Small intestine (tissue), 7 donors: ENCODE measurements at regions not wholly inside any gene's neighbourhood (a gene's known extent, or its start where the extent isn't known, plus 50 kb on each side); places are given as distances from the start of the nearest gene placed in this dataset.

Source experiments
- DNase-seq, 2 donors: peaks; one replicate each; pipeline versions ENCODE4 v3.0.0 to v3.0.0-alpha.2; 2013
- FAIRE-seq: peaks from 2 replicates; lab custom pipeline; 2012; peaks lifted over from hg19 to GRCh38; lab: Jason Lieb, UNC
- H3K27ac ChIP-seq, 3 donors: one replicate each; pipeline ENCODE4 v1.5.1; 2013; ENCODE audit warnings: low read length in 2 of 3, mild to moderate bottlenecking in 2 of 3, control low read depth in 1 of 3, inconsistent platforms in 1 of 3, low read depth in 1 of 3, moderate library complexity in 1 of 3
- H3K27me3 ChIP-seq, 3 donors: one replicate each; pipeline ENCODE4 v1.6.1; 2013; ENCODE audit warnings: low read length in 3 of 3, inconsistent platforms in 1 of 3; ENCODE audit not compliant: control insufficient read depth in 3 of 3, insufficient read depth in 3 of 3
- H3K36me3 ChIP-seq, 3 donors: one replicate each; pipeline ENCODE4 v1.6.1; 2013; ENCODE audit warnings: low read length in 3 of 3, inconsistent platforms in 1 of 3, low read depth in 1 of 3, mild to moderate bottlenecking in 1 of 3, moderate library complexity in 1 of 3; ENCODE audit not compliant: control insufficient read depth in 3 of 3, insufficient read depth in 2 of 3
- H3K4me1 ChIP-seq, 3 donors: one replicate each; pipeline ENCODE4 v1.6.1; 2013; ENCODE audit warnings: low read length in 2 of 3, inconsistent platforms in 1 of 3, low read depth in 1 of 3, mild to moderate bottlenecking in 1 of 3, moderate library complexity in 1 of 3; ENCODE audit not compliant: control insufficient read depth in 3 of 3, insufficient read depth in 2 of 3
- H3K4me3 ChIP-seq, 3 donors: one replicate each; pipeline ENCODE4 v1.5.1; 2013; ENCODE audit warnings: low read length in 3 of 3, control low read depth in 1 of 3, inconsistent platforms in 1 of 3, low read depth in 1 of 3, mild to moderate bottlenecking in 1 of 3, moderate library complexity in 1 of 3
- H3K9me3 ChIP-seq, 2 donors: one replicate each; pipeline ENCODE4 v1.6.1; 2013; ENCODE audit warnings: low read depth in 1 of 2, low read length in 1 of 2; ENCODE audit not compliant: control insufficient read depth in 2 of 2, insufficient read depth in 1 of 2
- WGBS, 3 donors: extraction: QIAGEN DNeasy Blood & Tissue Kit; methylation state at CpG; one replicate each; pipeline ENCODE4 v1.1.7; 2013; 5-methylcytosine and 5-hydroxymethylcytosine counted together
- donor health status: healthy with polysubstance abuse.
- donor health status: control.
- donor health status: control.
- donor health status: Bipolar disorder and iron deficiency.
- donor health status: healthy.

- H3K27ac ChIP-seq, result peak overlapping the region in 1 of 3 donors; percentile 47
- FAIRE-seq (no peak), DNase-seq (peak in 1 of 2 donors; percentile 78)
- H3K36me3 ChIP-seq, result no peaks in the 10 kb centered on the region
- H3K4me1 ChIP-seq, result peaks cover 0 to 26% (median 0%) of the 10 kb centered on the region in 3 donors
- no peaks in the 10 kb centered on the region for H3K9me3 ChIP-seq
- 26 to 47% (median 46%) methylated on average over 16 of the region's 16 CpGs for WGBS, 3 donors
- H3K27me3 ChIP-seq, result no peaks in the 10 kb centered on the region
- H3K4me3 ChIP-seq, result no peak overlapping the region
Measured at GRCh38 chr9:38311382-38312270, 80.9 kb upstream of the ALDH1B1 start.

DNA sequence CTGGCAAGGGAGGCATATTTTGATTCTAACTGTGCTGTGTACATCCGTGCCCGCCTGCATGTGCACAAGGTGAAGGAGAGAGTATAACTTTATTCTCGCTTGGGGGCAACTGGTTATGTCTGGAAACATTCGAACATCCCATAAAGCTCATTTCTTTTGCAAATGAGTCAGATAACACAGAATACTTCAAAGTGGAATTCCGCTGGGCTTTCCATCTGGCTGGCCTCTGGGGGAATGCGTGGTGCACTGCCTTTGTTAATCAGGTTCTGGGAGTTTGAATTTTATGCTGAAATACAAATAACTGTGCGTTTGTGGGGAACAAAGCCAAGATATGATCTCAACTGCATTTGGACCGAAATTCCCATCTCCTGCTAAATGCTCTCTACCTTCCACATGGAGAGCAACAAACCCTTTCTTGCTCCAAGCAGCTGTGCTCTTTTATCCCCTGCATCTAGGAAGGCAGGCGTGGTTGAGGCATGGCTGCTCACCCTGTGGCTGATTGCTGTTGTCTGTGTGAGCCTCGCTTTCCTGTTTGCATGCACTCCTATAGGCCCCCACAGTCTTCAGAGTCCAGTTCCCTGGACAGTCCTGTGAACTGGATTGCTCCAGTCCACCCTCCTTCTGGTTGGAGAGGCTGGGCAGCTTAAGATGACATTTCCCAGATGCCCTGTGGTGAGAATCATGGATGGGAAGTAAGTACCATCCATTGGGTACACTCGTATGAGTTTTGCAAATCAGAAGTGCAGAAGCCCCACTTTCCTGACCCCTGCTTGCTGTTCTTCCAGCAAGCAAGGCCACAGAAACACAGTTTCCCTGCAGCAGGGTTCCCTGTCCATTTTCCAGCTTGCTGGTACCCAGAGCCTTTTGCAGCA is 82.9 kb upstream of the ALDH1B1 start:
- H3K27ac ChIP-seq, result no peak overlapping the region
- no peak overlapping the region for H3K4me3 ChIP-seq
- WGBS, 3 donors, result 53 to 71% (median 60%) methylated on average over 11 of the region's 11 CpGs
- no peaks in the 10 kb centered on the region for H3K36me3 ChIP-seq
- FAIRE-seq, result no peak
- no peak for DNase-seq
- H3K9me3 ChIP-seq, result no peaks in the 10 kb centered on the region
- H3K4me1 ChIP-seq, result peaks cover 0 to 26% (median 0%) of the 10 kb centered on the region in 3 donors
- no peaks in the 10 kb centered on the region for H3K27me3 ChIP-seq

DNA sequence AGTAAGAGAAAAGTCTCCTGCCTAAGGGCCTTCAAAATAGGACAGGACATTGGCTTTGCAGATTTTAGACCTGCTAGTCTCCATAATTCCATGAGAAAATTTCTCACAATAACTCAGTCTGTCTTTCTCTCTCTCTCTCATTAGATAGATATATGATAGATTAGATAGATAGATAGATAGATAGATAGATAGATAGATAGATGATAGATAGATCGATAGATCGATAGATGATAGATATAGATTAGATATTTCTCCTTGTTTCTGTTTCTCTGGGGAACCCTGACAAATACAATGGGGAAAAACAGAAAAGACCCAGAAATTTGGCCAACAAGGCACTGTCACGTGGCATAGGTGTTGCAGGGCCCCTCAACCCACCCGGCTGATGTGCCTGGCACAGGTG is 84.4 kb upstream of the ALDH1B1 start:
- no peaks in the 10 kb centered on the region for H3K27me3 ChIP-seq

GRCh38 chr9:38306899-38307298 is 85.6 kb upstream of the ALDH1B1 start:
- H3K36me3 ChIP-seq, result no peaks in the 10 kb centered on the region
- H3K9me3 ChIP-seq, result no peaks in the 10 kb centered on the region
- H3K4me1 ChIP-seq, result peaks cover 0 to 18% (median 0%) of the 10 kb centered on the region in 3 donors
- no peaks in the 10 kb centered on the region for H3K27me3 ChIP-seq
- H3K27ac ChIP-seq, result no peak overlapping the region
- FAIRE-seq (no peak), DNase-seq (no peak)
- 77 to 86% (median 77%) methylated on average over 5 of the region's 5 CpGs for WGBS, 3 donors
- no peak overlapping the region for H3K4me3 ChIP-seq

More for the DNA sequence above, 84.4 kb upstream of the ALDH1B1 start:
- FAIRE-seq (no peak), DNase-seq (no peak)
- Histone ChIP-seq H3K27ac (no peak overlapping the region), H3K4me3 (no peak overlapping the region), H3K36me3 (no peaks in the 10 kb centered on the region), H3K4me1 (peaks cover 0 to 26% (median 0%) of the 10 kb centered on the region in 3 donors), H3K9me3 (no peaks in the 10 kb centered on the region)
- 89 to 94% (median 91%) methylated on average over 4 of the region's 4 CpGs for WGBS, 3 donors

GRCh38 chr9:38305582-38305981 is 86.9 kb upstream of the ALDH1B1 start:
- Histone ChIP-seq H3K9me3 (no peaks in the 10 kb centered on the region), H3K27ac (no peak overlapping the region), H3K4me1 (peaks cover 0 to 5% (median 0%) of the 10 kb centered on the region in 3 donors), H3K36me3 (no peaks in the 10 kb centered on the region), H3K4me3 (no peak overlapping the region), H3K27me3 (no peaks in the 10 kb centered on the region)
- WGBS, 3 donors, result 83 to 91% (median 89%) methylated on average over 1 of the region's 1 CpG
- FAIRE-seq, result no peak
- DNase-seq, result no peak

DNA sequence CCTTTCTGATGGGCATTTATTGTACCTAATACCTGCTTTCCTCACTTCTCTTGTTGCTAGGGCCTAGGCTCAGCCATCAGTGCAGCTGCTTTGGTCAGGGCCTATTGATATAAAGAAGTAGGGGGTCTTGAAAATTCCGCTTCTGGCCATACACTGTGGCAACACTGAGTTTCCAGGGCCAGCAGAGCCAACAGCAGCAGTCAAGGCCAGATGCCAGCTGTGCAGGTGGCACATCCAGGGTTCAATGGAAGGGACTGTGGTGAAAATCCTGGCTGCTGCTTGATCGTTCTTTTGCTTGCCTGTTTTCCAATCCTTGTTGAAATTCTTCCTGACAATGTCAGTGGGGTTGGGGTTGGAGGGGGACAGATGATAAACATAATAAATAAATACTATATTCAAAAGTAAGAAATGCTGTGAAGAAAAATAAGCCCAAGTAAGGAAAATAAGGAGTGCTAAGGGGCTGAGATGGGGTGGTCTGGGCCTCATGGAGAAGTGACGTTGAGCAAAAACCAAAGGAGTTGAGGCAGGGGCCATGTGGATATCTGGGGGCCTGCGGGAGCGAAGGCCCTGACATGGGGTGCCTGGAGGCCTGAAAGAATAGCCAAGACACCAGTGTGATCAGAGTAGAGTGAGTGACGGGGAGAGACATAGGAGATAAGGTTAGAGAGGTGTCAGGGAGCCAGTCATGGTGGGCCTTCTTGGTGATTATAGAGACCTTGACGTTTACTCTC is 91.0 kb upstream of the ALDH1B1 start:
- no peaks in the 10 kb centered on the region for H3K9me3 ChIP-seq
- no peaks in the 10 kb centered on the region for H3K27me3 ChIP-seq
- DNase-seq (no peak), FAIRE-seq (no peak)
- WGBS, 3 donors, result 84 to 88% (median 84%) methylated on average over 7 of the region's 7 CpGs
- H3K4me1 ChIP-seq, result no peaks in the 10 kb centered on the region
- H3K4me3 ChIP-seq, result no peak overlapping the region
- no peak overlapping the region for H3K27ac ChIP-seq
- H3K36me3 ChIP-seq, result no peaks in the 10 kb centered on the region

DNA sequence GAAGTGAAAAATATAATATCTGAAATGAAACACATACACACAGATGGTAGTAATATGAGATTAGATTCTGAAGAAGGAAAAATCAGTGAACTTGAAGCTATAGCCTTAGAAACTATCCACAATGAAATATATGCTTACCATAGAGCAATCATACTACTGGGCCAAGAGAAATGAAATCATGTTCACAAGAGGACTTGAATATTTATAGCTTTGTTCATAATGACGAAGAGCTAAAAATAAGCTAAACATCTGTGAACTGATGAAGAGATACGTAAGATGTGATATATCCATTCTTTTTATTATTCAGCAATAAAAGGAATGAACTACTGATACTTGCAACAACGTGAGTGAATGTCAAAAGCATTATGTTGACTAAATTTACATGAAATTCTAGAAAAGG is 92.6 kb upstream of the ALDH1B1 start:
- WGBS, 3 donors, result 30 to 69% (median 31%) methylated on average over 3 of the region's 3 CpGs
- no peaks in the 10 kb centered on the region for H3K36me3 ChIP-seq
- no peaks in the 10 kb centered on the region for H3K4me1 ChIP-seq
- no peak for FAIRE-seq
- H3K4me3 ChIP-seq, result no peak overlapping the region
- H3K9me3 ChIP-seq, result no peaks in the 10 kb centered on the region
- no peak for DNase-seq
- no peaks in the 10 kb centered on the region for H3K27me3 ChIP-seq
- no peak overlapping the region for H3K27ac ChIP-seq

GRCh38 chr9:38298904-38299303 is 93.6 kb upstream of the ALDH1B1 start:
- H3K9me3 ChIP-seq, result no peaks in the 10 kb centered on the region
- FAIRE-seq (no peak), DNase-seq (no peak)
- H3K27ac ChIP-seq, result no peak overlapping the region
- no peak overlapping the region for H3K4me3 ChIP-seq
- no peaks in the 10 kb centered on the region for H3K36me3 ChIP-seq
- H3K4me1 ChIP-seq, result no peaks in the 10 kb centered on the region
- 83 to 89% (median 87%) methylated on average over 3 of the region's 3 CpGs for WGBS, 3 donors
- H3K27me3 ChIP-seq, result no peaks in the 10 kb centered on the region
